ENCODE measurements at regions not wholly inside any gene's neighbourhood (a gene's known extent, or its start where the extent isn't known, plus 50 kb on each side); places are given as distances from the start of the nearest gene placed in this dataset.

GRCh38 chrX:9278475-9279233 lies 186.2 kb upstream of the TBL1X start:
- Histone ChIP-seq H3K4me1 (ENCODE audit: control insufficient read depth in 1 of 2, insufficient read depth in 1 of 2, low read depth in 1 of 2, low read length in 1 of 2) (peaks cover 23 to 24% of the 10 kb centered on the region in 2 experiments), H3K27ac (no peak overlapping the region), H3K4me3 (ENCODE audit: low read depth in 1 of 2, low read length in 1 of 2) (no peak overlapping the region), H3K27me3 (no peaks in the 10 kb centered on the region), H3K36me3 (no peaks in the 10 kb centered on the region), H3K9me3 (no peaks in the 10 kb centered on the region)
- TF ChIP-seq CTCF (IDR thresholded peaks at IDR 0.05): no peak

GRCh38 chrX:9279234-9279544 lies 185.7 kb upstream of the TBL1X start:
- no peaks in the 10 kb centered on the region for H3K27me3 ChIP-seq

GRCh38 chrX:9280831-9281230 lies 184.0 kb upstream of the TBL1X start:
- Histone ChIP-seq H3K36me3 (no peaks in the 10 kb centered on the region), H3K4me3 (ENCODE audit: low read depth in 1 of 2, low read length in 1 of 2) (no peak overlapping the region), H3K9me3 (no peaks in the 10 kb centered on the region), H3K4me1 (ENCODE audit: control insufficient read depth in 1 of 2, insufficient read depth in 1 of 2, low read depth in 1 of 2, low read length in 1 of 2) (peaks cover 26% of the 10 kb centered on the region in 2 experiments), H3K27ac (no peak overlapping the region), H3K27me3 (no peaks in the 10 kb centered on the region)
- TF ChIP-seq CTCF (IDR thresholded peaks at IDR 0.05): no peak

More at GRCh38 chrX:9279234-9279544, 185.7 kb upstream of the TBL1X start:
- Histone ChIP-seq H3K9me3 (no peaks in the 10 kb centered on the region), H3K4me1 (ENCODE audit: control insufficient read depth in 1 of 2, insufficient read depth in 1 of 2, low read depth in 1 of 2, low read length in 1 of 2) (peaks cover 23 to 24% of the 10 kb centered on the region in 2 experiments), H3K36me3 (no peaks in the 10 kb centered on the region), H3K4me3 (ENCODE audit: low read depth in 1 of 2, low read length in 1 of 2) (no peak overlapping the region), H3K27ac (no peak overlapping the region)
- TF ChIP-seq CTCF (IDR thresholded peaks at IDR 0.05): no peak

GRCh38 chrX:9282325-9282724 lies 182.5 kb upstream of the TBL1X start:
- Histone ChIP-seq H3K4me3 (ENCODE audit: low read depth in 1 of 2, low read length in 1 of 2) (no peak overlapping the region), H3K4me1 (ENCODE audit: control insufficient read depth in 1 of 2, insufficient read depth in 1 of 2, low read depth in 1 of 2, low read length in 1 of 2) (peaks cover 36 to 38% of the 10 kb centered on the region in 2 experiments), H3K9me3 (no peaks in the 10 kb centered on the region), H3K36me3 (no peaks in the 10 kb centered on the region), H3K27ac (peak overlapping the region; percentile 57), H3K27me3 (no peaks in the 10 kb centered on the region)
- TF ChIP-seq CTCF (IDR thresholded peaks at IDR 0.05): no peak

- H3K36me3 ChIP-seq: no peaks in the 10 kb centered on the region
- no peak overlapping the region for H3K27ac ChIP-seq
Measured at GRCh38 chrX:9285342-9285771, 179.5 kb upstream of the TBL1X start.

More at GRCh38 chrX:9285342-9285771, 179.5 kb upstream of the TBL1X start:
- H3K9me3 ChIP-seq: no peaks in the 10 kb centered on the region
- no peaks in the 10 kb centered on the region for H3K27me3 ChIP-seq
- peaks cover 36 to 38% of the 10 kb centered on the region in 2 experiments for H3K4me1 ChIP-seq (ENCODE audit: control insufficient read depth in 1 of 2, insufficient read depth in 1 of 2, low read depth in 1 of 2, low read length in 1 of 2)
- TF ChIP-seq CTCF (IDR thresholded peaks at IDR 0.05): no peak
- H3K4me3 ChIP-seq (ENCODE audit: low read depth in 1 of 2, low read length in 1 of 2): no peak overlapping the region

All from neutrophil (primary cell).